Mesothelial cell of epicardium (in vitro differentiated cells): ENCODE measurements at regions not wholly inside any gene's neighbourhood (a gene's known extent, or its start where the extent isn't known, plus 50 kb on each side); places are given as distances from the start of the nearest gene placed in this dataset.

Experiments
- DNase-seq, 2 experiments: peaks; one replicate each; pipeline ENCODE4 v3.0.0; 2021; ENCODE audit warnings: low spot score in 2 of 2; ENCODE audit not compliant: unreplicated experiment in 2 of 2
- H3K27ac Mint-ChIP-seq: 2 replicates; pipeline ENCODE4 v1.8.0; 2021; ENCODE audit warnings: mixed read lengths
- H3K27me3 Mint-ChIP-seq: 2 replicates; pipeline ENCODE4 v1.8.0; 2021; ENCODE audit warnings: low read depth, mixed read lengths
- H3K36me3 Mint-ChIP-seq: 2 replicates; pipeline ENCODE4 v1.8.0; 2021; ENCODE audit warnings: mixed read lengths
- H3K4me1 Mint-ChIP-seq: 2 replicates; pipeline ENCODE4 v1.8.0; 2021; ENCODE audit warnings: mixed read lengths
- H3K4me3 Mint-ChIP-seq: 2 replicates; pipeline ENCODE4 v1.8.0; 2021; ENCODE audit warnings: mild to moderate bottlenecking, moderate library complexity, mixed read lengths
- H3K9me3 Mint-ChIP-seq: 2 replicates; pipeline ENCODE4 v1.8.0; 2021; ENCODE audit warnings: mixed read lengths
- TF ChIP-seq, protein P1 (sequence below): fragments of 200-600 bp; sonication (generic); IDR thresholded peaks from one replicate; pipeline ENCODE4 v1.5.0; 2021; ENCODE audit warnings: antibody characterized with exemption; ENCODE audit not compliant: unreplicated experiment

DNA sequence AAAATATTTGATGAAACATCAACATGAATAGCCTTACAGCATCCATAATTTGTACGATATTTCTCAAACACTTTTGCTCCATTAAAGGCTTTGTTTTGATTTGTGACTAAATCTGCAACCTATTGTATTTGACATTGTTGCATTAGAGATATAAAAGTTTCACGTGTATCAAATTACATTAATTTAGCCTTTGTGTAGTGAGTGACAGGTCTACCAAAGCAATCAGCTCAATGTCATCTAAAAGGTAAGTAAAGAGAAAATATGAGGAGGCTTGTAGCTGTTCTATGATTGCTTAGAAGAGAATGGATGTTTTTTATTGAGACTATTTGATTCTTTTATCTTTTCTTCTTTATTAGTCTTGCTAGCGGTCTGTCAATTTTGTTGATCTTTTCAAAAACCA lies 430.2 kb downstream of the GALR1 start:
- Mint-ChIP-seq H3K4me1 (no peaks in the 10 kb centered on the region), H3K9me3 (no peaks in the 10 kb centered on the region), H3K4me3 (no peak overlapping the region), H3K27me3 (peaks cover 25% of the 10 kb centered on the region), H3K36me3 (no peaks in the 10 kb centered on the region), H3K27ac (no peak overlapping the region)
- TF ChIP-seq, protein P1, sequence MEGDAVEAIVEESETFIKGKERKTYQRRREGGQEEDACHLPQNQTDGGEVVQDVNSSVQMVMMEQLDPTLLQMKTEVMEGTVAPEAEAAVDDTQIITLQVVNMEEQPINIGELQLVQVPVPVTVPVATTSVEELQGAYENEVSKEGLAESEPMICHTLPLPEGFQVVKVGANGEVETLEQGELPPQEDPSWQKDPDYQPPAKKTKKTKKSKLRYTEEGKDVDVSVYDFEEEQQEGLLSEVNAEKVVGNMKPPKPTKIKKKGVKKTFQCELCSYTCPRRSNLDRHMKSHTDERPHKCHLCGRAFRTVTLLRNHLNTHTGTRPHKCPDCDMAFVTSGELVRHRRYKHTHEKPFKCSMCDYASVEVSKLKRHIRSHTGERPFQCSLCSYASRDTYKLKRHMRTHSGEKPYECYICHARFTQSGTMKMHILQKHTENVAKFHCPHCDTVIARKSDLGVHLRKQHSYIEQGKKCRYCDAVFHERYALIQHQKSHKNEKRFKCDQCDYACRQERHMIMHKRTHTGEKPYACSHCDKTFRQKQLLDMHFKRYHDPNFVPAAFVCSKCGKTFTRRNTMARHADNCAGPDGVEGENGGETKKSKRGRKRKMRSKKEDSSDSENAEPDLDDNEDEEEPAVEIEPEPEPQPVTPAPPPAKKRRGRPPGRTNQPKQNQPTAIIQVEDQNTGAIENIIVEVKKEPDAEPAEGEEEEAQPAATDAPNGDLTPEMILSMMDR: no peak
- no peak for DNase-seq

GRCh38 chr18:77700051-77700450 lies 450.4 kb downstream of the GALR1 start:
- Mint-ChIP-seq H3K27me3 (peaks cover 45% of the 10 kb centered on the region), H3K4me1 (no peaks in the 10 kb centered on the region), H3K27ac (no peak overlapping the region), H3K36me3 (no peaks in the 10 kb centered on the region), H3K9me3 (no peaks in the 10 kb centered on the region), H3K4me3 (no peak overlapping the region)
- TF ChIP-seq, protein P1: no peak
- no peak for DNase-seq

DNA sequence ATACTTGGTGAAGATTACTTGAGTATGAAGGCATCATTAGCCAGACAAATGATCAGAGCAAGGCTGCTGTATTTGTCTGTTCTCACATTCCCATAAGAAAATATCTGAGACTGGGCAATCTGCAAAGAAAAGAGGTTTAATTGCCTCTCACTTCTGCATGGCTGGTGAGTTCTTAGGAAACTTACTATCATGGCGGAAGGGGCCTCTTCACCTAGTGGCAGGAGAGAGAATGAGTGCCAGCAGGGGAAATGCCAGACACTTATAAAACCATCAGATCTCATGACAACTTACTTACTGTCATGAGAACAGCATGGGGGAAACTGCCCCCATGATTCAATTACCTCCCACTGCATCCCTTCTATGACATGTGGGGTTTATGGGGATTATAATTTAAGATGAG lies 452.3 kb downstream of the GALR1 start:
- TF ChIP-seq, protein P1: no peak

DNA sequence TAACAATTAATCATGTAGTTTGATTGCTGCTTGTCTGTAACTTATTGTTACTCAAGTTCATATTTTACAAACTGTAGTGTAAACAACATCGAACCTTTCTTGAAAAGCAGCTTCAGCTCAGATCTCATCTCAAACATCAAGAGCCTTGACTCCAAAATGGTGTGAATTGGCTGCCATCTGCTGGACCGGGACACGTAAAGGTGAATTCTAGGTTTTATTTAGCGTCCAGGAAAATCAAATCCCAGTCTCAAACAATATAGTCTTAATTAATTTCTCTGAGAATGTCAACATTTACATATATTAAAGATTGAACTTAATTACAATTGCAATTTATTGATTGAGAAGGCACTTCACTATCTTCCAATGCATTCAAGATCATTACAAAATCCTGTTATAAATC lies 453.0 kb downstream of the GALR1 start:
- H3K27me3 Mint-ChIP-seq: peaks cover 40% of the 10 kb centered on the region
- peaks cover 3% of the 10 kb centered on the region for H3K9me3 Mint-ChIP-seq
- DNase-seq: no peak
- no peak overlapping the region for H3K27ac Mint-ChIP-seq
- no peaks in the 10 kb centered on the region for H3K36me3 Mint-ChIP-seq
- H3K4me3 Mint-ChIP-seq: no peak overlapping the region
- no peaks in the 10 kb centered on the region for H3K4me1 Mint-ChIP-seq
- TF ChIP-seq, protein P1: no peak

More for the DNA sequence above, 452.3 kb downstream of the GALR1 start:
- Mint-ChIP-seq H3K4me1 (no peaks in the 10 kb centered on the region), H3K36me3 (no peaks in the 10 kb centered on the region), H3K27ac (no peak overlapping the region), H3K27me3 (peaks cover 43% of the 10 kb centered on the region), H3K4me3 (no peak overlapping the region), H3K9me3 (no peaks in the 10 kb centered on the region)
- no peak for DNase-seq

DNA sequence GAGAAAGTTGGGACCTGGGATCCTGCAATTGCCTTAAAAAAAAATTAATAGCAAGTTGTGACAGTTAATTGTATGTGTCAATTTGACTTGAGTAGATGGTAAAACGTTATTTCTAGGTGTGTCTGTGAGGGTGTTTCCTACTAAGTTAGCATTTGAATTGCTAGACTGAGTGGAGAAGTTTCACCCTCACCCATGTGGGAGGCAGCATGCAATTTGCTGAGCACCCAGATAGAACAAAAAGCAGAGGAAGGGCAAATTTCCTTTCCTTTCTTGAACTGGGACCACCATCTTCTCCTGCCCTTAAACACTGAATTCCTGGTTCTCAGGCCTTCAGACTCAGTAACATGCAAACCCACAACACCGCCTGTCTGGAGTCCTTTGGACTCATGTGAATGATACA lies 455.7 kb downstream of the GALR1 start:
- H3K4me3 Mint-ChIP-seq: no peak overlapping the region
- peaks cover 4% of the 10 kb centered on the region for H3K9me3 Mint-ChIP-seq
- H3K4me1 Mint-ChIP-seq: no peaks in the 10 kb centered on the region
- H3K27me3 Mint-ChIP-seq: peaks cover 32% of the 10 kb centered on the region
- TF ChIP-seq, protein P1: no peak
- DNase-seq: no peak
- H3K36me3 Mint-ChIP-seq: no peaks in the 10 kb centered on the region
- H3K27ac Mint-ChIP-seq: no peak overlapping the region

- no peak for DNase-seq
- Mint-ChIP-seq H3K4me1 (no peaks in the 10 kb centered on the region), H3K27me3 (peaks cover 17% of the 10 kb centered on the region), H3K36me3 (no peaks in the 10 kb centered on the region), H3K27ac (no peak overlapping the region), H3K9me3 (peaks cover 4% of the 10 kb centered on the region), H3K4me3 (no peak overlapping the region)
- TF ChIP-seq, protein P1: no peak
Observed at GRCh38 chr18:77708826-77709506, 459.3 kb downstream of the GALR1 start.
